HEK293 (cell line): ENCODE measurements at regions not wholly inside any gene's neighbourhood (a gene's known extent, or its start where the extent isn't known, plus 50 kb on each side); places are given as distances from the start of the nearest gene placed in this dataset.

Source experiments
- CTCF ChIA-PET: fragments of 350-600 bp; formaldehyde crosslinking; extraction: SDS; loops from one replicate; lab custom pipeline; 2021; ENCODE audit warnings: antibody characterized with exemption; lab: Yijun Ruan, JAX
- POLR2A ChIA-PET: fragments of 300-600 bp; formaldehyde crosslinking; extraction: SDS; loops from one replicate; lab custom pipeline; 2020; ENCODE audit warnings: antibody characterized with exemption, inconsistent platforms; lab: Yijun Ruan, JAX
- H3K27ac ChIP-seq: fragments of 200-500 bp; sonication (Bioruptor generic); 2 replicates; pipeline ENCODE4 v1.5.1; 2014; ENCODE audit warnings: low read depth, low read length, control low read depth, inconsistent platforms; ENCODE audit errors: extremely low read depth
- H3K36me3 ChIP-seq, 2 experiments: fragments of 200-500 bp in 1 of 2; sonication (Bioruptor generic) in 1 of 2; 1 replicate in 1 of 2; 2 replicates in 1 of 2; pipeline ENCODE4 v1.5.1; 2014 to 2017; ENCODE audit warnings: inconsistent platforms in 2 of 2, low read length in 2 of 2; ENCODE audit not compliant: control insufficient read depth in 2 of 2, insufficient read depth in 1 of 2
- H3K4me1 ChIP-seq: fragments of 200-500 bp; sonication (Bioruptor generic); 2 replicates; pipeline ENCODE4 v1.5.1; 2014; ENCODE audit warnings: mild to moderate bottlenecking, low read length, inconsistent platforms; ENCODE audit not compliant: control insufficient read depth, insufficient read depth
- H3K4me3 ChIP-seq: 2 replicates; pipeline ENCODE4 v1.5.1; 2011; ENCODE audit warnings: low read depth, mild to moderate bottlenecking, control low read depth, low read length, moderate library complexity
- H3K9me3 ChIP-seq: fragments of 200-500 bp; sonication (Bioruptor generic); 2 replicates; pipeline ENCODE4 v1.5.1; 2014; ENCODE audit warnings: low read depth, low read length, inconsistent platforms; ENCODE audit not compliant: control insufficient read depth, insufficient read depth
- GLI4 ChIP-seq: fragments of 450-650 bp; formaldehyde crosslinking; IDR thresholded peaks from 2 replicates; pipeline ENCODE4 v1.5.1; 2016; ENCODE audit warnings: missing biosample characterization, missing genetic modification characterization
- OSR2 ChIP-seq: fragments of 450-650 bp; formaldehyde crosslinking; IDR thresholded peaks from 2 replicates; pipeline ENCODE4 v1.5.1; 2016; ENCODE audit warnings: missing biosample characterization, missing genetic modification characterization
- PRDM1 ChIP-seq: fragments of 450-650 bp; formaldehyde crosslinking; IDR thresholded peaks from 2 replicates; pipeline ENCODE4; 2016; ENCODE audit warnings: missing biosample characterization, missing genetic modification characterization
- SCRT2 ChIP-seq: fragments of 450-650 bp; formaldehyde crosslinking; IDR thresholded peaks from 2 replicates; pipeline ENCODE4 v1.5.1; 2016; ENCODE audit warnings: missing biosample characterization, missing genetic modification characterization
- TRIM28 ChIP-seq: IDR thresholded peaks from 2 replicates; pipeline ENCODE4 v1.6.1; 2011; ENCODE audit warnings: low read length, control low read depth, borderline replicate concordance
- ZBTB48 ChIP-seq: fragments of 450-650 bp; formaldehyde crosslinking; IDR thresholded peaks from 2 replicates; pipeline ENCODE4 v1.5.1; 2016; ENCODE audit warnings: missing biosample characterization, missing genetic modification characterization
- ZBTB7A ChIP-seq: fragments of 450-650 bp; formaldehyde crosslinking; IDR thresholded peaks from 2 replicates; pipeline ENCODE4 v1.5.1; 2016; ENCODE audit warnings: low read depth, missing biosample characterization, missing genetic modification characterization
- ZNF174 ChIP-seq: fragments of 450-650 bp; formaldehyde crosslinking; IDR thresholded peaks from 2 replicates; pipeline ENCODE4 v1.5.0; 2017; ENCODE audit warnings: missing biosample characterization, mild to moderate bottlenecking, missing genetic modification characterization
- ZNF2 ChIP-seq: fragments of 450-650 bp; formaldehyde crosslinking; IDR thresholded peaks from 2 replicates; pipeline ENCODE4 v1.5.1; 2016; ENCODE audit warnings: missing biosample characterization, missing genetic modification characterization
- ZNF221 ChIP-seq: fragments of 450-650 bp; formaldehyde crosslinking; IDR thresholded peaks from 2 replicates; pipeline ENCODE4 v1.5.1; 2017; ENCODE audit warnings: missing biosample characterization, missing genetic modification characterization, borderline replicate concordance
- ZNF223 ChIP-seq: fragments of 450-650 bp; formaldehyde crosslinking; IDR thresholded peaks from 2 replicates; pipeline ENCODE4 v1.5.1; 2016; ENCODE audit warnings: missing biosample characterization, missing genetic modification characterization
- ZNF292 ChIP-seq: fragments of 450-650 bp; formaldehyde crosslinking; IDR thresholded peaks from 2 replicates; pipeline ENCODE4 v1.5.1; 2016; ENCODE audit warnings: low read depth, missing biosample characterization, missing genetic modification characterization, borderline replicate concordance
- ZNF433 ChIP-seq: fragments of 450-650 bp; formaldehyde crosslinking; IDR thresholded peaks from 2 replicates; pipeline ENCODE4 v1.5.1; 2016; ENCODE audit warnings: missing biosample characterization, missing genetic modification characterization, low read depth
- ZNF658 ChIP-seq: fragments of 450-650 bp; formaldehyde crosslinking; IDR thresholded peaks from 2 replicates; pipeline ENCODE4; 2016; ENCODE audit warnings: missing biosample characterization, missing genetic modification characterization
- ZNF664 ChIP-seq: fragments of 450-650 bp; formaldehyde crosslinking; IDR thresholded peaks from 2 replicates; pipeline ENCODE4 v1.5.1; 2016; ENCODE audit warnings: missing biosample characterization, missing genetic modification characterization
- TF ChIP-seq, protein P1 (sequence below): fragments of 450-650 bp; formaldehyde crosslinking; IDR thresholded peaks from 2 replicates; pipeline ENCODE4 v1.5.1; 2016; ENCODE audit warnings: missing biosample characterization, missing genetic modification characterization
- TF ChIP-seq, protein P2 (sequence below): fragments of 450-650 bp; formaldehyde crosslinking; conservative IDR thresholded peaks from 2 replicates; pipeline ENCODE4 v1.5.1; 2016; ENCODE audit warnings: low read depth, missing biosample characterization, missing genetic modification characterization
- TF ChIP-seq, protein P3 (sequence below): fragments of 450-650 bp; formaldehyde crosslinking; IDR thresholded peaks from 2 replicates; pipeline ENCODE4; 2016; ENCODE audit warnings: missing biosample characterization, missing genetic modification characterization
- TF ChIP-seq, protein P4 (sequence below): fragments of 450-650 bp; formaldehyde crosslinking; IDR thresholded peaks from 2 replicates; pipeline ENCODE4 v1.5.1; 2017; ENCODE audit warnings: missing biosample characterization, missing genetic modification characterization
- TF ChIP-seq, protein P5 (sequence below): fragments of 450-650 bp; formaldehyde crosslinking; IDR thresholded peaks from 2 replicates; pipeline ENCODE4 v1.5.1; 2017; ENCODE audit warnings: missing biosample characterization, missing genetic modification characterization

DNA sequence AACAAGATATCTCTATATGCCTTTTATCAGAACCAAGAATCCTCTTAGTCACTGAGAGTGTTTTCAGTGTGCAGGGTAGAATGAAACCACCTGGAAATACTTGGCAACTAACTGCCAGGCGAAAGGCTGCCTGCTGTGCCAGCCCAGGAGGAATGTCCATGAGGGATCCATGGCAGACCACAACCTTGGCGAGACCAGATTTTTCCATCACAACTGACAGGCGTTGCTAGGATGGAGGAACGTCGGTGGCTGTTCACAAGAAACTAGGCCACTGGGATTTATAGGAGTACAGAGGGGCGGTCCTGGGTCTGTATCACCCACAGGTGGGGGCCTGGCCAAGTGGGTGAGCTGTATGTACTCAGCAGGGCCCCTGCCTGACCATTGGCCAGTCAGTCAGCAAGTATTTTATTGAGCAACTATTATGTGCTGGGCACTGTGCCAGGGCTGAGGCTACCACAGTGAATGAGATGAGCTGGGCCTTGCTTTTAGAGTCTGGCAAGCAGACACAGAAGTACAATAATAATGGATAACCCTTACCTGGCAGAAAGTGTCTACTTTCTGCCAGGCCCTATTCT, 199.4 kb downstream of the FOXD2 start:
- ChIA-PET POLR2A (no interaction called here), CTCF (no interaction called here)
- Histone ChIP-seq H3K36me3 (no peaks in the 10 kb centered on the region), H3K27ac (no peak overlapping the region), H3K4me1 (no peaks in the 10 kb centered on the region), H3K9me3 (no peaks in the 10 kb centered on the region), H3K4me3 (no peak overlapping the region)
- TF ChIP-seq ZNF664 = peak; percentile 90
- TF ChIP-seq GLI4 = no peak
- TF ChIP-seq ZNF433 (tag by site-specific recombination) = no peak

DNA sequence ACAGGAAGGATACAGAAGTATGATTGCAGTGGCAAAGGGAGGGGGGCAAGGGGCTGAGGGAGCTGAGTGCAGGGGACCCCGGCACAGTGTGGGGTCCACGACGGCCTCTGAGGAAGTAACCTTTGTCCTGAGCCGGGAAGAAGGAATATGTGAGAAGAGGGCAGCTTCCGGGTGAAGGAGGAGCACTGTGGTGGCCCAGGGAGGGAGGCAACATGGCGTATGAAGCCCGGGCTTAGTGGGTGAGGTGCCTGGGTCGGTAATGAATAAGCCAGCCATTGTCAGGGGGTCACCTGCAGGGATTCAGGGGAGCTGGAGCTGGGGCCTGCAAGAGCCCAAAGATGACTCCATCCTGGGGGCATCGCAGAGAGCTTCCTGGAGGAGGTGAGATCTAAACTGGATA, 200.4 kb downstream of the FOXD2 start:
- CTCF ChIA-PET = no interaction called here
- no peak for TF ChIP-seq ZNF658 (tag by site-specific recombination)
- no peak for TF ChIP-seq ZNF223
- TF ChIP-seq ZNF2 (tag by site-specific recombination) = no peak
- TF ChIP-seq, protein P1, sequence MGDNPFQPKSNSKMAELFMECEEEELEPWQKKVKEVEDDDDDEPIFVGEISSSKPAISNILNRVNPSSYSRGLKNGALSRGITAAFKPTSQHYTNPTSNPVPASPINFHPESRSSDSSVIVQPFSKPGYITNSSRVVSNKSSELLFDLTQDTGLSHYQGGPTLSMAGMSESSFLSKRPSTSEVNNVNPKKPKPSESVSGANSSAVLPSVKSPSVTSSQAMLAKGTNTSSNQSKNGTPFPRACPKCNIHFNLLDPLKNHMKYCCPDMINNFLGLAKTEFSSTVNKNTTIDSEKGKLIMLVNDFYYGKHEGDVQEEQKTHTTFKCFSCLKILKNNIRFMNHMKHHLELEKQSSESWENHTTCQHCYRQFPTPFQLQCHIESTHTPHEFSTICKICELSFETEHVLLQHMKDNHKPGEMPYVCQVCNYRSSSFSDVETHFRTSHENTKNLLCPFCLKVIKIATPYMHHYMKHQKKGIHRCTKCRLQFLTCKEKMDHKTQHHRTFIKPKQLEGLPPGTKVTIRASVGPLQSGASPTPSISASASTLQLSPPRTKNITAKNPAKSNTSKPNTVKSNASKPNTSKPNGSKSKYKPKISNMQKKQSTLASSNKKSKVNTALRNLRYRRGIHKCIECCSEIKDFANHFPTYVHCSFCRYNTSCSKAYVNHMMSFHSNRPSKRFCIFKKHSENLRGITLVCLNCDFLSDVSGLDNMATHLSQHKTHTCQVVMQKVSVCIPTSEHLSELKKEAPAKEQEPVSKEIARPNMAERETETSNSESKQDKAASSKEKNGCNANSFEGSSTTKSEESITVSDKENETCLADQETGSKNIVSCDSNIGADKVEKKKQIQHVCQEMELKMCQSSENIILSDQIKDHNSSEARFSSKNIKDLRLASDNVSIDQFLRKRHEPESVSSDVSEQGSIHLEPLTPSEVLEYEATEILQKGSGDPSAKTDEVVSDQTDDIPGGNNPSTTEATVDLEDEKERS (tag by site-specific recombination) = no peak
- TF ChIP-seq, protein P2, sequence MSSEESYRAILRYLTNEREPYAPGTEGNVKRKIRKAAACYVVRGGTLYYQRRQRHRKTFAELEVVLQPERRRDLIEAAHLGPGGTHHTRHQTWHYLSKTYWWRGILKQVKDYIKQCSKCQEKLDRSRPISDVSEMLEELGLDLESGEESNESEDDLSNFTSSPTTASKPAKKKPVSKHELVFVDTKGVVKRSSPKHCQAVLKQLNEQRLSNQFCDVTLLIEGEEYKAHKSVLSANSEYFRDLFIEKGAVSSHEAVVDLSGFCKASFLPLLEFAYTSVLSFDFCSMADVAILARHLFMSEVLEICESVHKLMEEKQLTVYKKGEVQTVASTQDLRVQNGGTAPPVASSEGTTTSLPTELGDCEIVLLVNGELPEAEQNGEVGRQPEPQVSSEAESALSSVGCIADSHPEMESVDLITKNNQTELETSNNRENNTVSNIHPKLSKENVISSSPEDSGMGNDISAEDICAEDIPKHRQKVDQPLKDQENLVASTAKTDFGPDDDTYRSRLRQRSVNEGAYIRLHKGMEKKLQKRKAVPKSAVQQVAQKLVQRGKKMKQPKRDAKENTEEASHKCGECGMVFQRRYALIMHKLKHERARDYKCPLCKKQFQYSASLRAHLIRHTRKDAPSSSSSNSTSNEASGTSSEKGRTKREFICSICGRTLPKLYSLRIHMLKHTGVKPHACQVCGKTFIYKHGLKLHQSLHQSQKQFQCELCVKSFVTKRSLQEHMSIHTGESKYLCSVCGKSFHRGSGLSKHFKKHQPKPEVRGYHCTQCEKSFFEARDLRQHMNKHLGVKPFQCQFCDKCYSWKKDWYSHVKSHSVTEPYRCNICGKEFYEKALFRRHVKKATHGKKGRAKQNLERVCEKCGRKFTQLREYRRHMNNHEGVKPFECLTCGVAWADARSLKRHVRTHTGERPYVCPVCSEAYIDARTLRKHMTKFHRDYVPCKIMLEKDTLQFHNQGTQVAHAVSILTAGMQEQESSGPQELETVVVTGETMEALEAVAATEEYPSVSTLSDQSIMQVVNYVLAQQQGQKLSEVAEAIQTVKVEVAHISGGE = no peak
- no peak for TF ChIP-seq ZBTB48 (tag by site-specific recombination)
- TF ChIP-seq ZNF292 (tag by site-specific recombination) = no peak
- TF ChIP-seq OSR2 (tag by site-specific recombination) = no peak
- TF ChIP-seq ZNF174 (tag by site-specific recombination) = no peak
- TF ChIP-seq, protein P3, sequence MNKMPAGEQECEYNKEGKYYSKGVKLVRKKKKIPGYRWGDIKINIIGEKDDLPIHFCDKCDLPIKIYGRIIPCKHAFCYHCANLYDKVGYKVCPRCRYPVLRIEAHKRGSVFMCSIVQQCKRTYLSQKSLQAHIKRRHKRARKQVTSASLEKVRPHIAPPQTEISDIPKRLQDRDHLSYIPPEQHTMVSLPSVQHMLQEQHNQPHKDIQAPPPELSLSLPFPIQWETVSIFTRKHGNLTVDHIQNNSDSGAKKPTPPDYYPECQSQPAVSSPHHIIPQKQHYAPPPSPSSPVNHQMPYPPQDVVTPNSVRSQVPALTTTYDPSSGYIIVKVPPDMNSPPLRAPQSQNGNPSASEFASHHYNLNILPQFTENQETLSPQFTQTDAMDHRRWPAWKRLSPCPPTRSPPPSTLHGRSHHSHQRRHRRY (tag by site-specific recombination) = no peak
- TF ChIP-seq, protein P4, sequence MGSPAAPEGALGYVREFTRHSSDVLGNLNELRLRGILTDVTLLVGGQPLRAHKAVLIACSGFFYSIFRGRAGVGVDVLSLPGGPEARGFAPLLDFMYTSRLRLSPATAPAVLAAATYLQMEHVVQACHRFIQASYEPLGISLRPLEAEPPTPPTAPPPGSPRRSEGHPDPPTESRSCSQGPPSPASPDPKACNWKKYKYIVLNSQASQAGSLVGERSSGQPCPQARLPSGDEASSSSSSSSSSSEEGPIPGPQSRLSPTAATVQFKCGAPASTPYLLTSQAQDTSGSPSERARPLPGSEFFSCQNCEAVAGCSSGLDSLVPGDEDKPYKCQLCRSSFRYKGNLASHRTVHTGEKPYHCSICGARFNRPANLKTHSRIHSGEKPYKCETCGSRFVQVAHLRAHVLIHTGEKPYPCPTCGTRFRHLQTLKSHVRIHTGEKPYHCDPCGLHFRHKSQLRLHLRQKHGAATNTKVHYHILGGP = no peak
- TF ChIP-seq, protein P5, sequence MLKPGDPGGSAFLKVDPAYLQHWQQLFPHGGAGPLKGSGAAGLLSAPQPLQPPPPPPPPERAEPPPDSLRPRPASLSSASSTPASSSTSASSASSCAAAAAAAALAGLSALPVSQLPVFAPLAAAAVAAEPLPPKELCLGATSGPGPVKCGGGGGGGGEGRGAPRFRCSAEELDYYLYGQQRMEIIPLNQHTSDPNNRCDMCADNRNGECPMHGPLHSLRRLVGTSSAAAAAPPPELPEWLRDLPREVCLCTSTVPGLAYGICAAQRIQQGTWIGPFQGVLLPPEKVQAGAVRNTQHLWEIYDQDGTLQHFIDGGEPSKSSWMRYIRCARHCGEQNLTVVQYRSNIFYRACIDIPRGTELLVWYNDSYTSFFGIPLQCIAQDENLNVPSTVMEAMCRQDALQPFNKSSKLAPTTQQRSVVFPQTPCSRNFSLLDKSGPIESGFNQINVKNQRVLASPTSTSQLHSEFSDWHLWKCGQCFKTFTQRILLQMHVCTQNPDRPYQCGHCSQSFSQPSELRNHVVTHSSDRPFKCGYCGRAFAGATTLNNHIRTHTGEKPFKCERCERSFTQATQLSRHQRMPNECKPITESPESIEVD (tag by site-specific recombination) = no peak
- TF ChIP-seq TRIM28 = no peak
- TF ChIP-seq PRDM1 (tag by site-specific recombination) = no peak
- TF ChIP-seq SCRT2 = no peak
- TF ChIP-seq ZNF221 (tag by site-specific recombination) = no peak
- no peak for TF ChIP-seq ZBTB7A (tag by site-specific recombination)
- TF ChIP-seq, all 188 proteins: peak for 0

More for the DNA sequence above, 200.4 kb downstream of the FOXD2 start:
- Histone ChIP-seq H3K36me3 (no peaks in the 10 kb centered on the region), H3K4me3 (no peak overlapping the region), H3K27ac (no peak overlapping the region), H3K4me1 (no peaks in the 10 kb centered on the region), H3K9me3 (no peaks in the 10 kb centered on the region)
- POLR2A ChIA-PET = no interaction called here
